GM12873 (cell line): ENCODE measurements at regions not wholly inside any gene's neighbourhood (a gene's known extent, or its start where the extent isn't known, plus 50 kb on each side); places are given as distances from the start of the nearest gene placed in this dataset.
A peak's percentile ranks its signal among the peaks of the same experiment; 100 is the strongest.

Experiments
- CTCF ChIP-seq: IDR thresholded peaks from 2 replicates; pipeline ENCODE4 v1.5.1; 2012; ENCODE audit warnings: low read depth, mild to moderate bottlenecking, moderate library complexity, low read length, control low read depth; ENCODE audit not compliant: insufficient read depth; ENCODE audit errors: missing control alignments

GRCh38 chr7:97390052-97390451 is 272.6 kb downstream of the SDHAF3 start:
- no peak for TF ChIP-seq CTCF

DNA sequence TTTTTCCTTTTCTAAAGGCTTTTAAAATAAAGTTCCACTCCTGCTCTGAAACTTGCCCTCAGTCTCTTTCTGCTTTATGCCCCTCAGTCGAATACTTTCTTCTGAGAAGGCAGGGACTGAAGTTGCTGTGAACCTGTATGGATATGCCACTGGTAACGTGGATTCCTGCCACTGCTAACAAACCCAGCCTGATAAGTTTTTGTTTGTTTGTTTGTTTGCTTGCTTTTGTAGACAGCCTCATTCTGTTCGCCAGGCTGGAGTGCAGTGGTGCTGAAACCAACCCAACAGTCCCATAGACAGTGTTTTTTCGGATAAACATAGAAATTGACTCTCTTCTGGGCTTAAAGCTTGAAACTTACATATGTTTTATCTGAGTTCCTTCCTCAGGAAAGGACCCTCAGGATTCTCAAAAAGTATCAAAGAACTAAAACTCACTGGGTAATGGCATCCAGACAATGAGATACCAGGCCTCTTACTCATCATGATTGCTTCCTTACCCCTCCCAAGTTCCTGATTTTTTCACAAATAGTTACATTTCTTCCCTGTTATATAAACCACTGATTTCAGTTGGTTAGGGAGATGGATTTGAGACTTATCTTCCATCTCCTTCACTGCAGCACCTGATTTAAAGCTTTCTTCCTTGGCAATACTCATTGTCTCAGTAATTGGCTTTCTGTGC is 273.6 kb downstream of the SDHAF3 start:
- TF ChIP-seq CTCF, result no peak

GRCh38 chr7:97401398-97401797 is 283.9 kb downstream of the SDHAF3 start:
- no peak for TF ChIP-seq CTCF

- no peak for TF ChIP-seq CTCF
These were observed 288.3 kb downstream of the SDHAF3 start for GRCh38 chr7:97405835-97406234.

DNA sequence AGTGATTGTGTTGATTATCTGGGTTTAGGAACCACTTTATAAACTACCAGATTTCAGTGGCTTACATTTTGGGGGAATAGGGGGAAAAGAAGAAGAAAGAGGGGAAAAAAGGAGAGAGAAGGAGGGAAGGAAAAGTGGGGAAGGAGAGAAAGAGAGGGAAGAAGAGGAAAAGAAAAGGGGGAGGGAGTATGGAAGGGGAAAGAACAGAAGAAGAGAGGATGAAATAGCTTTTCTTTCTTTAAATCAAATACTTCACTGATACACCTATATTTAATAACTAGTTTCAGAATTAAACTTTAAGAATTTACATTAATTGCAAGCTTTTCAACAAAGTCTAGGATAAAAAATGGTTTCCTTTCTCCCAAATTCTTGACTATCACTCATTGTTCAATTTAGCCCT is 289.6 kb downstream of the SDHAF3 start:
- no peak for TF ChIP-seq CTCF

GRCh38 chr7:97409346-97409745 is 291.8 kb downstream of the SDHAF3 start:
- TF ChIP-seq CTCF, result no peak

DNA sequence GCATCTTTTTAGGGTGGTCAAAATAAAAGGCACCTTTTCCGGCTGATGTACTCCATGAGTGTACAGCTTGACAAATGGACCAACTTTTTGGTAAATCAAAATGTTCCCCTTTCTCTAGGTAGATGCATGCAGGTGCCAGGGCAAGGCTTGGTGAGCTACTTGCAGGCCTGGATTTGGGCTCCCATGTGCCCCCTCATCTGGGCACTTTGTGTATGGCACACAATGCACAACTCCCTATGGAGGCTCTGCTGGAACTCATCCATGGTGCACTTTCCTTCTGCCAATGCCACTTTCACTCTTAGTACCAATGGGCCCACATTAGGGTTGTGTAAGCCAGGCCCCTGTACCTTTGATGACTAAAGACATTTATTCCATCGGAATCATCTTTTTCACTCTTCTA is 300.8 kb downstream of the SDHAF3 start:
- TF ChIP-seq CTCF, result peak; percentile 39
